ENCODE measurements at regions not wholly inside any gene's neighbourhood (a gene's known extent, or its start where the extent isn't known, plus 50 kb on each side); places are given as distances from the start of the nearest gene placed in this dataset.
"Not testable (repeated sequence)": the region's sequence is repeated elsewhere in the genome, so short reads cannot be mapped to it uniquely, and the experiment has no call there.

GRCh38 chr13:81340118-81341069 is 999.5 kb upstream of the SPRY2 start:
- TF ChIP-seq CTCF, POLR2A (IDR thresholded peaks at IDR 0.05): not testable (repeated sequence)
